Colonic mucosa (tissue), 4 donors: ENCODE measurements at regions not wholly inside any gene's neighbourhood (a gene's known extent, or its start where the extent isn't known, plus 50 kb on each side); places are given as distances from the start of the nearest gene placed in this dataset.

Experiments
- DNase-seq: peaks from one replicate; pipeline ENCODE4 v3.0.0-alpha.2; 2020
- H3K27ac ChIP-seq: fragments of 200-600 bp; one replicate; pipeline ENCODE4 v1.8.0; 2021
- H3K27me3 ChIP-seq: fragments of 200-600 bp; one replicate; pipeline ENCODE4 v1.8.0; 2021
- H3K36me3 ChIP-seq: fragments of 200-600 bp; one replicate; pipeline ENCODE4 v1.8.0; 2021
- H3K4me1 ChIP-seq: fragments of 200-600 bp; one replicate; pipeline ENCODE4 v1.8.0; 2021; ENCODE audit warnings: mild to moderate bottlenecking
- H3K4me3 ChIP-seq: fragments of 200-600 bp; one replicate; pipeline ENCODE4 v1.8.0; 2021
- H3K9ac ChIP-seq, 2 donors: one replicate each; pipeline ENCODE4 v1.7.0; 2013; ENCODE audit warnings: control low read depth in 2 of 2, low read depth in 2 of 2, low read length in 2 of 2
- H3K9me3 ChIP-seq: fragments of 200-600 bp; one replicate; pipeline ENCODE4 v1.8.0; 2021
- CTCF ChIP-seq: fragments of 200-600 bp; IDR thresholded peaks from one replicate; pipeline ENCODE4 v1.8.0; 2022; ENCODE audit warnings: antibody characterized with exemption, mild to moderate bottlenecking
- intact Hi-C: fragments of 100-400 bp; cut with DNase I; formaldehyde crosslinking; loops from one replicate; pipeline ENCODE4 v1.14.1; 2022
- donor health status: healthy.
- donor health status: DM: no; HTN: no; CAD: no.
- donor health status: DM: no; HTN: no; CAD: no.

GRCh38 chr13:54445453-54445852 is 1416.8 kb downstream of the OLFM4 start:
- no peaks in the 10 kb centered on the region for H3K36me3 ChIP-seq
- intact Hi-C loops, result no loop called here

GRCh38 chr13:54445865-54446264 is 1417.3 kb downstream of the OLFM4 start:
- Histone ChIP-seq H3K36me3 (no peaks in the 10 kb centered on the region), H3K27me3 (no peaks in the 10 kb centered on the region), H3K9ac (no peak overlapping the region), H3K27ac (no peak overlapping the region), H3K4me1 (no peaks in the 10 kb centered on the region), H3K4me3 (no peak overlapping the region), H3K9me3 (no peaks in the 10 kb centered on the region)
- TF ChIP-seq CTCF, result no peak
- no peak for DNase-seq
- intact Hi-C loops, result no loop called here

More at GRCh38 chr13:54445453-54445852, 1416.8 kb downstream of the OLFM4 start:
- Histone ChIP-seq H3K9me3 (no peaks in the 10 kb centered on the region), H3K4me1 (no peaks in the 10 kb centered on the region), H3K4me3 (no peak overlapping the region), H3K27me3 (no peaks in the 10 kb centered on the region), H3K9ac (no peak overlapping the region), H3K27ac (no peak overlapping the region)
- no peak for TF ChIP-seq CTCF
- DNase-seq, result no peak

GRCh38 chr13:54449922-54450321 is 1421.3 kb downstream of the OLFM4 start:
- H3K9ac ChIP-seq, result no peak overlapping the region
- no peaks in the 10 kb centered on the region for H3K27me3 ChIP-seq
- H3K9me3 ChIP-seq, result no peaks in the 10 kb centered on the region
- H3K36me3 ChIP-seq, result no peaks in the 10 kb centered on the region
- TF ChIP-seq CTCF, result no peak
- H3K27ac ChIP-seq, result no peak overlapping the region
- H3K4me3 ChIP-seq, result no peak overlapping the region
- no peaks in the 10 kb centered on the region for H3K4me1 ChIP-seq
- intact Hi-C loops, result no loop called here
- DNase-seq, result no peak

- Histone ChIP-seq H3K9ac (no peak overlapping the region), H3K4me3 (no peak overlapping the region), H3K9me3 (no peaks in the 10 kb centered on the region), H3K36me3 (no peaks in the 10 kb centered on the region), H3K27me3 (no peaks in the 10 kb centered on the region), H3K4me1 (no peaks in the 10 kb centered on the region), H3K27ac (no peak overlapping the region)
- intact Hi-C loops, result no loop called here
- no peak for DNase-seq
- no peak for TF ChIP-seq CTCF
Observed at GRCh38 chr13:54484166-54484565, 1455.6 kb downstream of the OLFM4 start.

- no peak for DNase-seq
- no peak for TF ChIP-seq CTCF
- Histone ChIP-seq H3K36me3 (no peaks in the 10 kb centered on the region), H3K27me3 (no peaks in the 10 kb centered on the region), H3K9ac (no peak overlapping the region), H3K4me3 (no peak overlapping the region), H3K4me1 (no peaks in the 10 kb centered on the region), H3K9me3 (no peaks in the 10 kb centered on the region), H3K27ac (no peak overlapping the region)
- intact Hi-C loops, result no loop called here
Observed at GRCh38 chr13:54486421-54487166, 1458.0 kb downstream of the OLFM4 start.
